B cell (primary cell): ENCODE measurements at regions not wholly inside any gene's neighbourhood (a gene's known extent, or its start where the extent isn't known, plus 50 kb on each side); places are given as distances from the start of the nearest gene placed in this dataset.

Source experiments
- ATAC-seq: fragments of 200-7000 bp; cut with Tn5 transposase; one replicate; pipeline ENCODE4 v1.10.0; 2021; ENCODE audit warnings: low read depth, mild to moderate bottlenecking, moderate number of reproducible peaks, moderate library complexity
- CTCF ChIA-PET: fragments of 350-600 bp; sonication (Branson Sonifier 250); formaldehyde crosslinking; loops from one replicate; lab custom pipeline; 2021; ENCODE audit warnings: antibody characterized with exemption, inconsistent platforms; lab: Charles Lee
- POLR2A ChIA-PET: fragments of 350-600 bp; sonication (Branson Sonifier 250); formaldehyde crosslinking; loops from one replicate; lab custom pipeline; 2021; ENCODE audit warnings: antibody characterized with exemption; lab: Charles Lee
- DNase-seq: peaks from one replicate; pipeline ENCODE4 v3.0.0; 2013
- H2AFZ ChIP-seq: 2 replicates; pipeline ENCODE4 v1.6.1; 2012; ENCODE audit warnings: mild to moderate bottlenecking, low read depth, low read length; ENCODE audit not compliant: insufficient read depth, poor library complexity, severe bottlenecking
- H3K27ac ChIP-seq, 2 donors: 1 replicate in 1 of 2; 2 replicates in 1 of 2; pipeline ENCODE4 v1.5.1; 2012 to 2013; ENCODE audit warnings: low read length in 2 of 2, mild to moderate bottlenecking in 2 of 2, moderate library complexity in 1 of 2
- H3K27me3 ChIP-seq, 4 experiments: fragments of 200-600 bp in 1 of 4; sonication (generic) in 1 of 4; replicated peaks in 1 of 4; 1 replicate in 2 of 4; 2 replicates in 2 of 4; pipeline versions ENCODE4 v1.6.1 to v1.7.0; 2013 to 2016; ENCODE audit warnings: low read length in 3 of 4, mild to moderate bottlenecking in 2 of 4, mixed read lengths in 1 of 4, moderate library complexity in 1 of 4; ENCODE audit not compliant: insufficient read depth in 4 of 4, control insufficient read depth in 3 of 4; ENCODE audit errors: control extremely low read depth in 1 of 4
- H3K36me3 ChIP-seq, 2 experiments: replicated peaks in 1 of 2; 1 replicate in 1 of 2; 2 replicates in 1 of 2; pipeline versions ENCODE4 v1.6.1 to v1.7.1; 2013; ENCODE audit warnings: low read length in 1 of 2; ENCODE audit not compliant: insufficient read depth in 2 of 2, control insufficient read depth in 1 of 2; ENCODE audit errors: control extremely low read depth in 1 of 2, extremely low read depth in 1 of 2
- H3K4me1 ChIP-seq, 2 donors: fragments of 200-600 bp in 1 of 2; sonication (generic) in 1 of 2; 1 replicate in 1 of 2; 2 replicates in 1 of 2; pipeline versions ENCODE4 v1.5.1 to v1.6.1; 2013 to 2017; ENCODE audit warnings: low read length in 2 of 2; ENCODE audit not compliant: control insufficient read depth in 2 of 2, insufficient read depth in 2 of 2
- H3K4me2 ChIP-seq: replicated peaks from 2 replicates; pipeline ENCODE3; 2012; ENCODE audit warnings: mild to moderate bottlenecking, low read depth, low read length; ENCODE audit not compliant: poor library complexity, severe bottlenecking
- H3K4me3 ChIP-seq, 5 experiments: fragments of 200-600 bp in 1 of 5; sonication (generic) in 1 of 5; 1 replicate in 3 of 5; 2 replicates in 2 of 5; pipeline versions ENCODE4 v1.5.1 to v1.7.0; 2011 to 2016; ENCODE audit warnings: low read length in 4 of 5, mild to moderate bottlenecking in 4 of 5, low read depth in 2 of 5, control low read depth in 1 of 5, moderate library complexity in 1 of 5; ENCODE audit not compliant: insufficient read depth in 1 of 5; ENCODE audit errors: control extremely low read depth in 1 of 5, extremely low read depth in 1 of 5
- H3K79me2 ChIP-seq: fragments of 200-600 bp; sonication (generic); one replicate; pipeline ENCODE4 v1.6.0; 2016; ENCODE audit warnings: low read length; ENCODE audit not compliant: control insufficient read depth, insufficient read depth
- H3K9ac ChIP-seq: fragments of 200-600 bp; sonication (generic); 2 replicates; pipeline ENCODE4 v1.6.1; 2017; ENCODE audit warnings: mild to moderate bottlenecking, low read length, moderate library complexity
- H3K9me3 ChIP-seq, 3 donors: one replicate each; pipeline versions ENCODE4 v1.6.1 to v1.7.1; 2013; ENCODE audit warnings: low read length in 2 of 3; ENCODE audit not compliant: control insufficient read depth in 2 of 3, insufficient read depth in 1 of 3; ENCODE audit errors: control extremely low read depth in 1 of 3
- H4K20me1 ChIP-seq: 2 replicates; pipeline ENCODE4 v1.6.0; 2012; ENCODE audit warnings: mild to moderate bottlenecking, low read length; ENCODE audit not compliant: insufficient read depth, control insufficient read depth, poor library complexity, severe bottlenecking
- H3K27ac Mint-ChIP-seq: one replicate; pipeline ENCODE4 v1.8.0; 2021; ENCODE audit warnings: mixed read lengths
- H3K27me3 Mint-ChIP-seq: one replicate; pipeline ENCODE4 v1.8.0; 2021; ENCODE audit warnings: mixed read lengths
- H3K4me1 Mint-ChIP-seq: one replicate; pipeline ENCODE4 v1.8.0; 2021; ENCODE audit warnings: mixed read lengths
- H3K4me3 Mint-ChIP-seq: one replicate; pipeline ENCODE4 v1.8.0; 2021; ENCODE audit warnings: mixed read lengths
- H3K9me3 Mint-ChIP-seq: one replicate; pipeline ENCODE4 v1.8.0; 2022; ENCODE audit warnings: mixed read lengths; ENCODE audit not compliant: insufficient read depth
- EZH2 ChIP-seq: IDR thresholded peaks from 2 replicates; pipeline ENCODE4 v1.6.1; 2012; ENCODE audit warnings: borderline replicate concordance, low read depth, mild to moderate bottlenecking, moderate library complexity, low read length; ENCODE audit not compliant: insufficient read depth, poor library complexity, severe bottlenecking
- WGBS: methylation state at CpG from one replicate; pipeline ENCODE4 v1.1.5; 2013; ENCODE audit warnings: missing lambda C conversion rate; ENCODE audit not compliant: insufficient coverage; 5-methylcytosine and 5-hydroxymethylcytosine counted together
- intact Hi-C: fragments of 100-400 bp; cut with micrococcal nuclease; formaldehyde crosslinking; loops from one replicate; pipeline ENCODE4 v1.10.0; 2022
- TF ChIP-seq, protein P1 (sequence below): fragments of 200-600 bp; IDR thresholded peaks from one replicate; pipeline ENCODE4 v1.8.0; 2022; ENCODE audit warnings: antibody characterized with exemption, mild to moderate bottlenecking

DNA sequence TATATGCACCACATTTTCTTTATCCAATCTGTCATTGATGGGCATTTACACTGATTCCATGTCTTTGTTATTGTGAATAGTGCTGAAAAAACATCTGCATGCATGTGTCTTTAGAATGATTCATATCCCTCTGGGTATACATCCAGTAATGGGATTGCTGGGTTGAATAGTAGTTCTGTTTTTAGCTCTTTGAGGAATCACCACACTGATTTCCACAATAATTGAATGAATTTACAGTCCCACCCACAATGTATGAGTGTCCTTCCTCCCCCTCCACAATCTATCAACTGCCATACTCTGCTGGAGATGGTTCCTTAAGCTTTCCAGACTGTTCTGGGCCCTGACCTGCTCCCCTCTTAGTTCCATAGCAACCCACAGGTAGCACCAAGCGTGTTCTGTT is 667.0 kb downstream of the LIG4 start:
- no peaks in the 10 kb centered on the region for H3K27me3 Mint-ChIP-seq
- H3K4me1 Mint-ChIP-seq, result no peaks in the 10 kb centered on the region
- Histone ChIP-seq H3K4me3 (no peak overlapping the region), H3K27me3 (no peaks in the 10 kb centered on the region), H3K27ac (no peak overlapping the region), H2AFZ (no peak overlapping the region), H3K4me1 (no peaks in the 10 kb centered on the region), H3K9ac (no peak overlapping the region), H3K36me3 (no peaks in the 10 kb centered on the region), H3K9me3 (no peaks in the 10 kb centered on the region), H3K79me2 (no peaks in the 10 kb centered on the region), H3K4me2 (no peak overlapping the region), H4K20me1 (no peaks in the 10 kb centered on the region)
- CTCF ChIA-PET, result no interaction called here
- WGBS, result no CpG with 5 or more reads among the region's 1 CpG
- DNase-seq, result no peak
- no peak overlapping the region for H3K4me3 Mint-ChIP-seq
- no peak overlapping the region for H3K27ac Mint-ChIP-seq
- no peaks in the 10 kb centered on the region for H3K9me3 Mint-ChIP-seq
- ATAC-seq, result no peak
- TF ChIP-seq, protein P1, sequence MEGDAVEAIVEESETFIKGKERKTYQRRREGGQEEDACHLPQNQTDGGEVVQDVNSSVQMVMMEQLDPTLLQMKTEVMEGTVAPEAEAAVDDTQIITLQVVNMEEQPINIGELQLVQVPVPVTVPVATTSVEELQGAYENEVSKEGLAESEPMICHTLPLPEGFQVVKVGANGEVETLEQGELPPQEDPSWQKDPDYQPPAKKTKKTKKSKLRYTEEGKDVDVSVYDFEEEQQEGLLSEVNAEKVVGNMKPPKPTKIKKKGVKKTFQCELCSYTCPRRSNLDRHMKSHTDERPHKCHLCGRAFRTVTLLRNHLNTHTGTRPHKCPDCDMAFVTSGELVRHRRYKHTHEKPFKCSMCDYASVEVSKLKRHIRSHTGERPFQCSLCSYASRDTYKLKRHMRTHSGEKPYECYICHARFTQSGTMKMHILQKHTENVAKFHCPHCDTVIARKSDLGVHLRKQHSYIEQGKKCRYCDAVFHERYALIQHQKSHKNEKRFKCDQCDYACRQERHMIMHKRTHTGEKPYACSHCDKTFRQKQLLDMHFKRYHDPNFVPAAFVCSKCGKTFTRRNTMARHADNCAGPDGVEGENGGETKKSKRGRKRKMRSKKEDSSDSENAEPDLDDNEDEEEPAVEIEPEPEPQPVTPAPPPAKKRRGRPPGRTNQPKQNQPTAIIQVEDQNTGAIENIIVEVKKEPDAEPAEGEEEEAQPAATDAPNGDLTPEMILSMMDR, result no peak
- TF ChIP-seq EZH2, result no peak
- intact Hi-C loops, result no loop called here
- POLR2A ChIA-PET, result no interaction called here

DNA sequence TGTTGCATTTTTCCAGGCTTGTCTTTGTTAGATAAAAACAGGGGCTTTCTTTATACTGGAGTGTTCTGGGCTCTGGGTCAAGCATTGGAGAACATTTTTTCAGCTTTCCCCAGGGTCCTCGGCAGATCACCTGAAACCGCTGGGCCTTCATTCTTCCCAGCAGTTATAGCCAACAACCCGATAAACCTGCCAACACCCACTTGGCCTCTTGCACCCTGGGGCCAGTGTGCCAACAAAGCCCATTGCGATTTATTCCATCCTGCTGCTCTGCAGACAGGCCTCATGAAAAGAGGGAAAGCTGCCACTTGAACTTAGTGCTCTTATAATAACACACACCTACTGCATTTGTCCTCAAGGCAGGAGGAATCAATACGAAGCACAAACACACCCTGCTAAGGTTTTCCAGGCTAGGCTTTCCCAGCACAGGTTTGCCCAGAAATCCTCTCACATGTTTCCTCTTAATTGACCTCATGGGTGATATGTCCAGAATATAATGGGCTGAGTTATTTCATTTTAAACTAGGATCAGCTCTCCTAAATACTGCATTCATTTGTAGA is 669.3 kb downstream of the LIG4 start:
- CTCF ChIA-PET, result no interaction called here

More for the DNA sequence above, 669.3 kb downstream of the LIG4 start:
- DNase-seq (no peak), ATAC-seq (no peak)
- WGBS, result 96% methylated on average over 4 of the region's 5 CpGs
- no peaks in the 10 kb centered on the region for H3K9me3 Mint-ChIP-seq
- H3K4me1 Mint-ChIP-seq, result no peaks in the 10 kb centered on the region
- Histone ChIP-seq H4K20me1 (no peaks in the 10 kb centered on the region), H3K79me2 (no peaks in the 10 kb centered on the region), H2AFZ (no peak overlapping the region), H3K27me3 (no peaks in the 10 kb centered on the region), H3K4me1 (no peaks in the 10 kb centered on the region), H3K27ac (no peak overlapping the region), H3K9me3 (no peaks in the 10 kb centered on the region), H3K4me3 (no peak overlapping the region), H3K9ac (no peak overlapping the region), H3K4me2 (no peak overlapping the region), H3K36me3 (no peaks in the 10 kb centered on the region)
- H3K27me3 Mint-ChIP-seq, result no peaks in the 10 kb centered on the region
- intact Hi-C loops, result no loop called here
- no peak overlapping the region for H3K4me3 Mint-ChIP-seq
- no peak overlapping the region for H3K27ac Mint-ChIP-seq
- TF ChIP-seq EZH2, result no peak
- TF ChIP-seq, protein P1, result no peak
- POLR2A ChIA-PET, result no interaction called here
